Gastrocnemius medialis (tissue), 4 donors: ENCODE measurements at regions not wholly inside any gene's neighbourhood (a gene's known extent, or its start where the extent isn't known, plus 50 kb on each side); places are given as distances from the start of the nearest gene placed in this dataset.

Experiments
- CTCF ChIP-seq, 5 experiments: fragments of 450-650 bp in 3 of 5; fragments of 200-600 bp in 2 of 5; sonication (generic) in 2 of 5; IDR thresholded peaks in 4 of 5; conservative IDR thresholded peaks in 1 of 5; 1 replicate in 4 of 5; 2 replicates in 1 of 5; pipeline ENCODE4 v1.5.1; 2016 to 2019; ENCODE audit warnings: antibody characterized with exemption in 5 of 5, mild to moderate bottlenecking in 3 of 5, moderate library complexity in 3 of 5
- POLR2A ChIP-seq, 2 donors: fragments of 450-650 bp; IDR thresholded peaks; one replicate each; pipeline ENCODE4 v1.6.1; 2017; ENCODE audit warnings: antibody characterized with exemption in 2 of 2, mild to moderate bottlenecking in 2 of 2, moderate library complexity in 2 of 2

GRCh38 chr12:24649209-24649608 is 299.7 kb downstream of the BCAT1 start:
- TF ChIP-seq CTCF (IDR thresholded peaks at IDR 0.05 in 4 of 5, conservative IDR thresholded peaks at IDR 0.05 in 1 of 5) (no peak), POLR2A (IDR thresholded peaks at IDR 0.05) (no peak)
